NOMO-1 (cell line): ENCODE measurements at regions not wholly inside any gene's neighbourhood (a gene's known extent, or its start where the extent isn't known, plus 50 kb on each side); places are given as distances from the start of the nearest gene placed in this dataset.

Experiments
- DNase-seq, 2 experiments: peaks; one replicate each; lab custom pipeline; 2025; ENCODE audit not compliant: unreplicated experiment in 2 of 2; lab: John Stamatoyannopoulos, UW

GRCh38 chr13:26942184-26942583 lies 181.6 kb upstream of the GPR12 start:
- DNase-seq: no peak

DNA sequence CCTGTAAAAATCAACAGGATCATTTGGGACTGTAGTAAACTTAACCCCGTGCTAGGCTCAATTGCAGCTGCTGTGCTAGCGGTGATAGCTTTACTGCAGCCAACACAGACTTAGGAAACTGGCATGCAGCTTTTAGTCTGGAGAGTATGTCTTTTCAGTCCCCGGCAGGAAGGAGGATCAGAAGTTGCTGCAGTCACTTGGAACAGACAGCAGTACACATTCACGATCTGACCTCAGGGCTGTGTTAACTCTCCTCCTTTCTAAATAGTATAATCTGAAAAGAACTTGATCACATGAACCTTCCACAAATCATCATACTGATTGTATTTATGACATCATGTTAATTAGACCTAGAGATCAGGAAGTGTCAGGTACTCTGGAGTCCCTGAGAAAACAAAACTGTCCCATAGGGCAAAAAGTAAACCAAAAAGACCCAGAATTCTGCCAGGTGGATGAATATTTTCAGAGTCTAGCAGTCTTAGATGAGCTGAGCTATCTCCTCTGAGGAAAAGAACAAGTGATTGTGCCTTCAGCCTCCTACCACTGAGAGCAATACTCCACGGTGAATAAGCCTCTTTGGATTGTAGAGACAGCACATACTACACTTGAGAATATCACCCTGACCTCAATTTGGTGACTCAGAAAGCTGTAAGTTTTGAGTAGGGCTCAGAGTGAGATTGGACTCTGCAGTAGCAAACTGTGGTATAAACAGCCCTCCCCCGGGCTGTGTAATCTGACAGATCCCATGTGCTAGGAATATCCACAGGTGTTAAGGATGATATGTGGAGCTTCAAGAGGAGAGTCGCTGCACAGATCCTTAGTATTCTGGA lies 181.0 kb upstream of the GPR12 start:
- DNase-seq: no peak

DNA sequence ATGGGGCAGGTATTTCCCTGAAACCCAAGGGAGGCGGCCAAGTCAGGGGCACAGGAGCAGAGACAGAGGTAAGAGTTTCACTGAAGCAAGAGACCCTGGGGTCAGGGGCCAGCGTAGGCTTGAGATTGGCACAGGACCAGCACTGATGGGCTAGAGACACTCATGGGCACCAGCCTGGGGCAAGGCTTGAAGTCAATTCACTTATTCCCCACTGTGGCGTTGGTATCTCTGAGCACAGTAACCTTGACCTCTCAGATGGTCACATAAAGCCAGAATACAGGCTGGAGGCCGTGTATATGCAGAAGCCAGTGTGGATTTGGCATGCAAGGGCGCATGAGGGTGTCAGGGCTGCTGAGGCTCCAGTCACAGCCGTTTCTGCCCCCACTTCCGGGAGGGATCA lies 173.5 kb upstream of the GPR12 start:
- DNase-seq: no peak

DNA sequence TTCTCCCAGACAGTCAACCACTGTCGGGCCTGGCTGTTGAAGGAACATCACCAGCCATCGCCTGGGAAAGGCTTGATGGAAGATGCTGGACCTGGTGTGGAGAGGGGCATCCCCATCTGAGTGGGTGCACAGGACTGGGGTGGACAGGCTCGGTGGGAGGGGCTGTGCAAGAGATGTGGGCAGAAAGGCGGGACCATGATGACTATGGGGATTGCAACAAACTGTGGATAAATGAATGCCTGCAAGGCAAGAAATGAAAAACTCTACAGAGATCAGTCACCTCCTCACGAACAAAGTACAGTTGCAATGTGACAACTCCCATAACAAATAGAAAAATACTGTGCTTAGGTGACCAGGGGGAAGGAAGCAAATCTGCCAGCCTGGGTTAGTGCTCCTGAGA lies 171.9 kb upstream of the GPR12 start:
- DNase-seq: no peak

- DNase-seq: peak; percentile 57 to 71
These were observed 169.6 kb upstream of the GPR12 start for GRCh38 chr13:26929971-26930730.

- DNase-seq: no peak
These were observed 166.9 kb upstream of the GPR12 start for GRCh38 chr13:26927511-26927910.

DNA sequence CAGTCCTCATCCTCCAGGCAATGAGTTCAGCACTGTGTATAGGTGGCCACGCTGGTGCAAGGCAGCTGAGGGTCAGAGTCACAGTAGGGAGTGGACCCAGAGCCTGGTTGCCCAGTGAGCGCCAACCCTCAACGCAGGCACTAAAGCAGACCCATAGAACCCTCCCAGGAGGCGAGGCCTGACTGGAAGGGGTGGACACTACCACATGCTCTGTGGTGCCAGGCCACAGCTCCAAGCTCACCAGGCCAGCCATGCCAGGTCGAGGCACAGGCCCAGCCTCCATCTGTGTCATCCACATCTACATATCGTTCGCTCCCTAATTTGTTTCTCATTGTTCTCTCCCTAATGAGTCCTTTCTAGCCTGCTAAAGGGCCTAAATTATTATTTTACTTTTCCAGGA lies 165.8 kb upstream of the GPR12 start:
- no peak for DNase-seq

GRCh38 chr13:26923824-26924605 lies 163.4 kb upstream of the GPR12 start:
- DNase-seq: no peak

- DNase-seq: no peak
These were observed 161.3 kb upstream of the GPR12 start for GRCh38 chr13:26921918-26922317.

DNA sequence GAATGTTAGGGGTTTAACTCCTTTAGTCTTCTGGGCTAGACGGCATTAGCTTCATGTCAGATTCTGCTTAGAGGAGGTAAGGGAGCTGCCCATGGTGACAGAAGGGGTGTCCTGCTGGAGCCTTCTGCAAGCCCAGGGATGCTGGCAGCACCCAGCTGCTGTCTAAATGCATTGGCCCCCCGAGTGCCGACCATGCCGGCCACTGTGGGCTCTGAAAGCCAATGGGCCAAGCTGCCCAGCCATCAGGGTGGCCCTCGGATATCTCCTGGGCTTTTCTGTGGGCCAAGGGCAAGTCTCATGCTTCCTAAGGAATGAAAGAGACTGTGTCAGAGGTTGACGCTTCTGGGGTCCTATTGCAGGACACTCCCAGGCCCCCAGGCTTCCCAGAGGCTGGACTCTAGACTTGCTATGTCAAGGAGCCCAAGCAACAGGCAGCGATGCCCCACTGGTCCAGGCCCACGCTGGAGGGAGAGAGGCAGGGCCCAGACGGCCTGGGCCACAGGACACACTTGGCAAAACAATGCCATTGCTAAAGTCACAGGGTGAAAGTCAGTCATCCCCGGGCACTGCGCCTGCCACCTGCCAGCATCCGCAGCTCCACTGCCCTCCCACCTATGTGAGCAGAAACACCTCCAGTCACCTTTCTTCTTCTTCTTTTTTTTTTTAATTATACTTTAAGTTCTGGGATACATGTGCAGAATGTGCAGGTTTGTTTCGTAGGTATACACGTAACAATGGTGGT lies 160.2 kb upstream of the GPR12 start:
- DNase-seq: no peak

GRCh38 chr13:26919732-26920131 lies 159.1 kb upstream of the GPR12 start:
- DNase-seq: no peak

GRCh38 chr13:26919311-26919710 lies 158.7 kb upstream of the GPR12 start:
- peak; percentile 33 to 66 for DNase-seq

DNA sequence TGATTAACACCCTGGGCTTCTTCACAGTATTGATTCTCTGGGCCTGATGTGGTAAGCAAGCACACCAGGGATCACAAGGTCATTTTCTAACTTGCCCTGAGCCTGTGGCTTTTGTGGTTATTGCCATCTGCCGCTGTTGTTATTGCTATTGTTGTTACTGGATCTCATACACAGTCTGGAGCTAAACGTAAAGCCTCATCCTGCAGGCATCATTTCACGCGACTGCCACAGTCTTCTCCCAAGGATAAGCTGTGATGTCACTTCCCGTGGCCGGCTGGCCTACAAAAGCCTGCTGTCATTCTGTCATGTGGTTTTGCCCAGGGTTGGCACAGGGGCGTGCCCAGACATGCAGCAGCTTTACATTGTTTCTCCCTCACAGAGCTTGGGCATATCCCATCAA lies 154.0 kb upstream of the GPR12 start:
- peak; percentile 5 to 40 for DNase-seq

DNA sequence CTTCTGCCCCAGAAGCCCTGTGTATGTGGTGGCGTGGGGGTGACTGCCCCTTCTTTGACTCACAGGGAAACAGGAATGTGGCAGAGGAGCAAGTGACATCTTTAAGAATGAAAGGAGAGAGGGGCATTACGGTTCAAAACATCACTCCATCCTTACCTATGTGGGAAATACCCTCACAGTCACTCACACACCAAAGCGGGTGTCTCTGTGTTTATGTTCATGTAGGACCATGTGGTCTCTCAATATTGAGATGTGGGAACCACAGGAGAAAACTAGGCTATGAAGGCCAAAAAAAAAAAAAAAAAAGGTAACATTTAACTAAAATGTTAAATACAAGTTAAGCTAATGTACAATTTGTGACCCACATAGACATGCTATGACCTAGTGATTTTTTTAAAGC lies 153.6 kb upstream of the GPR12 start:
- DNase-seq: no peak

DNA sequence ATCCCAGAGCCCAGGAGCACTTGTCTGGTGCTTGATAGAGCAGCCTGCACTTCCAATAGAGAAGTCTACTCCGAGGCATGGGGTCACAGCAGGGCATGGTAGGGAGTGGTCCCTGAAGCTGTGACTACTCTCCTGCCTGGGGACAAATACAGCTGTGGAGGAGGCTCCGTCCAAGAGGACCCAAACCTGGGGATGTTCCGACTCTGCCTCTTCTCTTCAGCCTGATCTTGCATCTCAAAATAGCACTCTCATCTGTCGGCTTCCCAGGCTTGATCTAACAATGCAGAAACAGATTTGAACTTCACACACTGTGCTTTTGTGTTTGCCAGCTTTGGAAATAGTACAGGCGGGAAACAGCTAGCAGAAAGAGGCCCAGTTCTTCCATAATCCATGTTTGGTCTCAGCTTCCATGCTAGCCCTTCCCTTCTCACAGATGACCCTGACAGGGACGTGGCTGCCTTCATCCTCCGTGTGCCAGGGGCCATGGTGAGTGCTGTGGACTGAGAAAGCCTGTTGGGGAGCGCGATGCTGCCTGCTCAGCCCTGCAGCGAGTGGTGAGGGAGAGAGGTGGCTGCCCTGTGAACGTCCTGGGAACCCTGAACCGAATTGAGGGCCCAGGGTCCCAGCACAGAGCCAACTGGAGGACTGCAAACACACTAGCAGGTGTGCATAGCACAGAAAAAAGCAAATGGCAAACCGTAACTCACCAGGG lies 150.3 kb upstream of the GPR12 start:
- DNase-seq: no peak

GRCh38 chr13:26909477-26909876 lies 148.9 kb upstream of the GPR12 start:
- no peak for DNase-seq

DNA sequence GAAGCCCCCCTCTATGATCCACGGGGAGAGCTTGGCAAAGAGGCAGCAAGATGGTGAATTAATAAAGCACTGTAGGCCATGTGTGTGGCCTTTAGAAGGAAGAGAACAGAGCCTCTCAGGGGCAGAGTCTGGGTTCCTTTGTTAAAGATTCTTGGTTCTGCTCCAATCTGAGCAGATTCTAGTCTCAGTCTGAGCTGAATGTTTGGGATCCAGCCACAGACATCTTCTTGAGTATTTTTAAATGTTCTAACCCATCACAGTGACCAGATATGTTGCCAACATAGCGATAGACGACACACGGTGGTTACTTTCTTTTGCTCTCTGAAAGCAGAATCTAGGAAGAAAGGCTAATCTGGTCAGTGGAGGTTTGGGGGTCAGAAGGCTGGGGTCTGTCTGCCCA lies 147.5 kb upstream of the GPR12 start:
- no peak for DNase-seq

DNA sequence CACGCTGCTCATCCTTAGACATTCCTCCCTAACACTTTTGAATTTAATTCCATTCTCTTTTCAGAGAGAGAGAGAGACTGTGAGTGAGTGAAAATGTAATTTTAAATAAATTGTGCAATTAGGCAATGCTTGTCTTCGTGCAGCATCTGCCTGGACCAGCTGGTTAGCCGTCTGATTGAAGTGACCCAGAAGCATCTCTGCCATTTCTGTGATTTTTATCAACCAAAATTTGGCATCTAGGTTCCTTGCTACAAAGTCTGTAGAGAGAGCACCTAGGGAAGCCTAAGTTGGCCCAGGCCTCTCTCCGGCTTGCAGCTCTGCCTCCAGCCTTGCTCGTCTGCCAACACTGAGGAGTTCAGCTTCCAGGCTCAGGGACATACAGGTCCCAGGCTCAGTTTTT lies 138.6 kb upstream of the GPR12 start:
- no peak for DNase-seq

- no peak for DNase-seq
These were observed 137.3 kb upstream of the GPR12 start for GRCh38 chr13:26897706-26898550.
